22Rv1 (cell line): ENCODE measurements at regions not wholly inside any gene's neighbourhood (a gene's known extent, or its start where the extent isn't known, plus 50 kb on each side); places are given as distances from the start of the nearest gene placed in this dataset.

Experiments
- H3K27ac ChIP-seq: fragments of 450-650 bp; 2 replicates; pipeline ENCODE4 v1.5.1; 2017
- CTCF ChIP-seq: fragments of 450-650 bp; IDR thresholded peaks from 2 replicates; pipeline ENCODE4 v1.5.1; 2017; ENCODE audit warnings: mild to moderate bottlenecking
- ZFX ChIP-seq: fragments of 450-650 bp; IDR thresholded peaks from 2 replicates; pipeline ENCODE4 v1.6.1; 2017; ENCODE audit warnings: antibody characterized with exemption, borderline replicate concordance

GRCh38 chr9:1115370-1115769 is 65.2 kb downstream of the DMRT2 start:
- TF ChIP-seq ZFX (no peak), CTCF (no peak)
- H3K27ac ChIP-seq = no peak overlapping the region

- TF ChIP-seq ZFX (no peak), CTCF (no peak)
Observed at GRCh38 chr9:1117439-1117838, 67.3 kb downstream of the DMRT2 start.

GRCh38 chr9:1120500-1121165 is 70.5 kb downstream of the DMRT2 start:
- no peak overlapping the region for H3K27ac ChIP-seq
- TF ChIP-seq CTCF (no peak), ZFX (no peak)

More at GRCh38 chr9:1117439-1117838, 67.3 kb downstream of the DMRT2 start:
- H3K27ac ChIP-seq = no peak overlapping the region

- TF ChIP-seq ZFX (no peak), CTCF (no peak)
- H3K27ac ChIP-seq = no peak overlapping the region
Observed at GRCh38 chr9:1125741-1126140, 75.6 kb downstream of the DMRT2 start.

GRCh38 chr9:1128046-1128445 is 77.9 kb downstream of the DMRT2 start:
- TF ChIP-seq CTCF (no peak), ZFX (no peak)
- H3K27ac ChIP-seq = no peak overlapping the region

- TF ChIP-seq CTCF = no peak
- TF ChIP-seq ZFX = no peak
- no peak overlapping the region for H3K27ac ChIP-seq
Observed at GRCh38 chr9:1129382-1129781, 79.2 kb downstream of the DMRT2 start.

GRCh38 chr9:1140057-1140456 is 89.9 kb downstream of the DMRT2 start:
- H3K27ac ChIP-seq = no peak overlapping the region
- TF ChIP-seq ZFX = no peak
- no peak for TF ChIP-seq CTCF
